ENCODE measurements at regions not wholly inside any gene's neighbourhood (a gene's known extent, or its start where the extent isn't known, plus 50 kb on each side); places are given as distances from the start of the nearest gene placed in this dataset.

DNA sequence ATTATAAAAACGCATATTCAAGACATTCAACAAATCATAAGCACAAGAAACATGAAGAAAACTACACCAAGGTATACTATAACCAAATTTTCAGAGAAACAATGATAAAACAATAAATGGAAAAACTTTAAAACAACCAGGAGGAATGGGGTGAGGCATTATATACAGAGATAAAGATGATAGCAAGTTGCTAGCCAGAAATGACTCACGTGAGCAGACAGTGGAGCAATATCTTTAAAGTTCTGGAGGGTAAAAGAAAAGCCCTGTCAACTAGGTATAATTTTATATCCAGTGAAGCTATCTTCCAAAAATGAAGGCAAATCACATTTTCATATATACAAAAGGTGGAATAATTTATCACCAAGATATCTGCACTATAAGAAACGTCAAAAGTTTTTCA lies 97.8 kb upstream of the PCED1B start:
- TF ChIP-seq, protein P1, sequence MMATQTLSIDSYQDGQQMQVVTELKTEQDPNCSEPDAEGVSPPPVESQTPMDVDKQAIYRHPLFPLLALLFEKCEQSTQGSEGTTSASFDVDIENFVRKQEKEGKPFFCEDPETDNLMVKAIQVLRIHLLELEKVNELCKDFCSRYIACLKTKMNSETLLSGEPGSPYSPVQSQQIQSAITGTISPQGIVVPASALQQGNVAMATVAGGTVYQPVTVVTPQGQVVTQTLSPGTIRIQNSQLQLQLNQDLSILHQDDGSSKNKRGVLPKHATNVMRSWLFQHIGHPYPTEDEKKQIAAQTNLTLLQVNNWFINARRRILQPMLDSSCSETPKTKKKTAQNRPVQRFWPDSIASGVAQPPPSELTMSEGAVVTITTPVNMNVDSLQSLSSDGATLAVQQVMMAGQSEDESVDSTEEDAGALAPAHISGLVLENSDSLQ (IDR thresholded peaks at IDR 0.05) = no peak
- no peak for TF ChIP-seq ZNF384 (IDR thresholded peaks at IDR 0.05)
- no peak for TF ChIP-seq ARNT (IDR thresholded peaks at IDR 0.05)
- no peak for TF ChIP-seq BHLHE40 (IDR thresholded peaks at IDR 0.05; ENCODE audit: borderline replicate concordance)

Data from HEK293T (cell line).